SK-N-MC (cell line): ENCODE measurements at regions not wholly inside any gene's neighbourhood (a gene's known extent, or its start where the extent isn't known, plus 50 kb on each side); places are given as distances from the start of the nearest gene placed in this dataset.

ENCODE experiments used
- EZH2 ChIP-seq: fragments of 200-600 bp; sonication (generic); IDR thresholded peaks from one replicate; pipeline ENCODE4 v1.6.1; 2017; ENCODE audit warnings: antibody characterized with exemption
- FOXP2 ChIP-seq: optimal IDR thresholded peaks from 2 replicates; pipeline ENCODE3; 2011; ENCODE audit warnings: mild to moderate bottlenecking, moderate library complexity; ENCODE audit not compliant: insufficient read depth; ENCODE audit errors: extremely low read length, control extremely low read depth
- POLR2AphosphoS5 ChIP-seq: IDR thresholded peaks from 2 replicates; pipeline ENCODE4 v1.6.1; 2012; ENCODE audit warnings: mild to moderate bottlenecking, low read depth, low read length, borderline replicate concordance

GRCh38 chr17:34841467-34841866, 119.8 kb downstream of the CCT6B start:
- TF ChIP-seq EZH2 = no peak
- no peak for TF ChIP-seq POLR2AphosphoS5
- no peak for TF ChIP-seq FOXP2
